ENCODE measurements at regions not wholly inside any gene's neighbourhood (a gene's known extent, or its start where the extent isn't known, plus 50 kb on each side); places are given as distances from the start of the nearest gene placed in this dataset.

- no peaks in the 10 kb centered on the region for H3K9me3 ChIP-seq (ENCODE audit: control insufficient read depth, low read length)
- no peaks in the 10 kb centered on the region for H3K27me3 ChIP-seq (ENCODE audit: control insufficient read depth, insufficient read depth, low read length)
- H3K4me3 ChIP-seq (ENCODE audit: low read length) = peak overlapping the region; percentile 91
- H3K4me1 ChIP-seq (ENCODE audit: control insufficient read depth, insufficient read depth, low read length) = peaks cover 24% of the 10 kb centered on the region
- no peaks in the 10 kb centered on the region for H3K36me3 ChIP-seq (ENCODE audit: control insufficient read depth, insufficient read depth, low read length)
- peak overlapping the region; percentile 93 for H3K9ac ChIP-seq (ENCODE audit: low read length)
Measured at GRCh38 chr6:4018171-4018923, 60.6 kb downstream of the FAM217A start.

All from mucosa of stomach (tissue), 1 donor.